GM18505 (cell line): ENCODE measurements at regions not wholly inside any gene's neighbourhood (a gene's known extent, or its start where the extent isn't known, plus 50 kb on each side); places are given as distances from the start of the nearest gene placed in this dataset.
"Not testable (repeated sequence)": the region's sequence is repeated elsewhere in the genome, so short reads cannot be mapped to it uniquely, and the experiment has no call there.

Experiments
- ATAC-seq: cut with Tn5 transposase; IDR thresholded peaks from one replicate; pipeline ENCODE4 v1.9.1; 2021; ENCODE audit not compliant: unreplicated experiment
- POLR2A ChIP-seq: IDR thresholded peaks from 4 replicates; pipeline ENCODE4 v1.6.1; 2011; ENCODE audit warnings: borderline replicate concordance; ENCODE audit not compliant: insufficient read depth, insufficient read length; ENCODE audit errors: extremely low read depth

DNA sequence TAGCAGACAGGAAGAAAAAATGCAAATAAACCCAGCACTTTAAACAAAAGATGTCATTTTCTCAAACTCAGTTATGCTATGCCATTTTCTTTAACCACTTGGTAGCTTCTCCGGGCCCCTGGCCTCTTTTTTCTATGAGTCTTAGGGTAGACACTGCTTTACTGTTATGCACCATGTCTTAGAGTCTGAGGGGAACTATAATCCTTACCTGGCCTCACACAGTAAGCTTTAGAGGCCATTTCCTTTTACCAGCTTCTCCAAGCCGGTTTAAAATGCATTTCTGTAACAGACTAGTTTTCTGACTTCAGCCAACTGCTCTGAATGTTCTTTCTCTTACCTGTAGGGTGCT is 73.7 kb upstream of the EDEM3 start:
- TF ChIP-seq POLR2A, result no peak
- ATAC-seq, result no peak

GRCh38 chr1:184827600-184828368 is 73.1 kb upstream of the EDEM3 start:
- TF ChIP-seq POLR2A, result no peak
- ATAC-seq, result no peak

DNA sequence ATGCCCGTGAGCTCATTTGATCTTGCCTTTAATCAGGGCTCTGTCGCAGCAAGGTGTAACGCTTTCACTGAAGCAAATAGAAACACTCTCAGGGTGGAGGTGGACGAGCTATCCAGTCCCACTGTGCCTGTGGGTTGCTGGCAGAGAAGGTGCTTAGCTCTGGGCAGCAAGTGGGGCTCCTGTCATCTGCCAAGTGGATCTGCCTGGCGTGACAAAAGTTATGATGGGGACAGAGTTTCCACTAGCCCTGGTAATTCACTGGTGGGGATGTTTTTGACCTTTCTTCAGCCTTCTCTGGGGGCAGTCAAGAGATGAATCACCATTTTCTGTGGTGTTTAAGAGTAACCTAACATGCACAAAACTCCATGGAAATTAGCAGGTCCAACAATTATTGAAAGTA is 71.3 kb upstream of the EDEM3 start:
- ATAC-seq, result no peak
- TF ChIP-seq POLR2A, result no peak

DNA sequence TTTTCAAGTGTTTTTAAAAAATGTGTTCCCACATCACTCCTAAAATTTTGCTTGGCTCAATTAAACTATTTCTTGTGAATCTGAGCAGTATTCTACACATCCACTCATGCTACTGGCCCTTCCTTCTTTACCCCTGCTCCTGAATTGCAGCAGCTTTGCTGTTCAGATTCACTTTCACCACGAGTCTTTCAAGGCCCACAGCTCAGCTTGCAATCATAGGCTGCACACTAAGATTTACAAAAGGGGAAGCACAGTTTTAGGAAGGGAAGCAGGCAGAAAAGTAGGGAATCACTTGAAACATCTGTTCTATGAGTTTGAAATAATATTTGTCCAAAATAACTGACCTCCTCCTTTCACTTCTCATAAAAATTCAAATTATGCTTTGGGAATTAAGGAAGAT is 70.9 kb upstream of the EDEM3 start:
- no peak for ATAC-seq
- TF ChIP-seq POLR2A, result no peak

- no peak for TF ChIP-seq POLR2A
- no peak for ATAC-seq
Observed at GRCh38 chr1:184824691-184825323, 70.1 kb upstream of the EDEM3 start.

DNA sequence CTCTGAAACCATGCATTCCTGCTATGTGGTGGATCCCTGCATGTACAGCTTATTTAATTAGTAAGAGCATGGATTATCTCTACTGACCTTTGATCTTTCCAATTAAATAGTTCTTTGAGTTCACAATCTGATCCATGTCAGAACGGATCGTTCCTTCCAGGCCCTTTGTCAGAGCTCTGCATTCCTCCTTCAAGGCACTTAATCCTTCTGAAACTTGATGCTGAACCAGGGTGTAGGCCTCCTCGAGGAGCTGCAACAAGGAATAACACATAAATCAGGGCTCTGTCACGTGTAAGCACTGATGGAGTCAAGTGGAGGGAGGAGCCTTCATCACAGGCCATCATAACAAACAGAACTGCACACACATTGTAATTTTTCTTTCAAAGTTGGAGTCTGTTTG is 68.4 kb upstream of the EDEM3 start:
- no peak for TF ChIP-seq POLR2A
- ATAC-seq, result no peak

DNA sequence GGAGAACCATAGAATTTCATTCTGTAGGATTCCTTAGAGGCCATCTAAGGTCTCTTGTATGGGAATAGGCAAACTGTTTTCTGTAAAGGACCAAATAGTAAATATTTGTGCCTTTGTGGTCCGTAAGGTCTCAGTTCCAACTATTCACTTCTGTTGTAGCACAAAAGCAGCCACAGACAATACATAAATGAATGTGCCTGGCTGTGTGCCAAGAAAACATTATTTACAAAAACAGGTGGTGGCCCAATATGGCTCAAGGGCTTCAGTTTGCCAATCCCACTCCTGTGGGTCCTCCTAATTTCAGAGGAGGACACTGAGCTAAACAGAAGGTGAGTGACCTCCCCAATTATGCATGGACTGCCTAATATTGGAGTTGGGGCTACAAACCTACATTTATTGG is 67.6 kb upstream of the EDEM3 start:
- no peak for TF ChIP-seq POLR2A
- no peak for ATAC-seq

GRCh38 chr1:184821658-184822057 is 67.0 kb upstream of the EDEM3 start:
- ATAC-seq, result no peak
- no peak for TF ChIP-seq POLR2A

- no peak for ATAC-seq
- no peak for TF ChIP-seq POLR2A
Observed at GRCh38 chr1:184820956-184821355, 66.3 kb upstream of the EDEM3 start.

- no peak for ATAC-seq
- TF ChIP-seq POLR2A, result no peak
Observed at GRCh38 chr1:184820218-184820750, 65.6 kb upstream of the EDEM3 start.

DNA sequence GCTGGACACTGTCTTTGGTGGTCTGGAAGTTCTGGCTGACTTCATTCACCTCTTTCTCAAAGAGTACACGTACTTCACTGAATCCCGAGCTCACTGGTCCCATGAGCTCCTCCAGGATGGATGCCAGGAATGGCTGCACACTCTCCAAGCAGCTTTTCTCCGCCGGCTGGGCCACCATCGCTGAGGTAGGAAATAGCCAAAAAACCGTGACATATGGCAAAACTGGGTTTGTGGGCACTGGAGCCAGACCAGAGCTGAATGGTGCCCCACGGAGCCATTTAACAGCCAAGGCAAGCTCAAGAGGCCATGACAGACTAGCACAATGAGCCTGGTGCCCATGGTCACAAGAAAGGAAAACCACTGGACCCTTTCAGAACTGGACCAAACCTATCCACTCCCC is 64.0 kb upstream of the EDEM3 start:
- no peak for ATAC-seq
- no peak for TF ChIP-seq POLR2A

- not testable (repeated sequence) for ATAC-seq
Observed at GRCh38 chr1:184817003-184817402, 62.3 kb upstream of the EDEM3 start.

GRCh38 chr1:184813528-184814089 is 59.0 kb upstream of the EDEM3 start:
- no peak for ATAC-seq
- no peak for TF ChIP-seq POLR2A

- ATAC-seq, result no peak
- TF ChIP-seq POLR2A, result no peak
Observed at GRCh38 chr1:184811439-184812111, 56.9 kb upstream of the EDEM3 start.

DNA sequence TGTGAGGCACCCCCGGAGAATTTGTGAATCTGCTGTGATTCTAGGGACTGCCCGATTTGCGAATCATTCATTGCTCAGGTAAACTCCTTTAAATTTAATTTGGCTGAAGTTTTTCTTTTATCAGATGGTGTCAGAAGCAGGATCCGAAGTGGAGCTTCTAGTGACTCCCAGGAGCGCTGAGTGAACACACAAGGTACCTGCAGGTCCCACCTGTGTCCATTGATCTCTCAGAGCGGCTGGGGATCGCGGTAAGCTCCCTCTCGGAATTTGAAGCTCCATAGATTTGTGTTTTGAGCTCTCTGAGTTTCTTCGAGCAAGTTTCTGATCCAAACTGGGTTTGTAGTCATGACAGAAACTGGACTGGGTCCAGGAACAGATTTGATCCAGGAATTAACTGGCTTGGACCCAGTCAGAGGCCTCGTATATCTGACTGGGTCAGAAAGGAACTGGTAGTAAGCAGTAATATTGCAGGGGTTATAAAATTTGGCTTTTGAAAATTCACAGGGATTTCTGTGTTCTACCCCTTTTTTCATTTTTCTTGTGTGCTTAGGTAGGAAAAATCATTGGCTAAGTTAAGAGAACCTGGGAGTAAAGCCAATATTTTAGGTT is 56.2 kb upstream of the EDEM3 start:
- ATAC-seq, result no peak
- no peak for TF ChIP-seq POLR2A
